IMR-90 (cell line): ENCODE measurements at regions not wholly inside any gene's neighbourhood (a gene's known extent, or its start where the extent isn't known, plus 50 kb on each side); places are given as distances from the start of the nearest gene placed in this dataset.

Experiments used
- ATAC-seq: fragments of 200-7000 bp; cut with Tn5 transposase; 2 replicates; pipeline ENCODE4 v1.9.1; 2020; ENCODE audit warnings: low read depth, mild to moderate bottlenecking, moderate library complexity
- BruUV-seq: library from RNA; stranded (reverse); fragments of 400-500 nt; replicated peaks from 2 replicates; lab custom pipeline; 2021; lab: Mats Ljungman, UMichigan
- CTCF ChIA-PET: fragments of 300-600 bp; formaldehyde crosslinking; extraction: SDS; loops from one replicate; lab custom pipeline; 2021; ENCODE audit warnings: antibody characterized with exemption; lab: Yijun Ruan, JAX
- POLR2A ChIA-PET: fragments of 300-600 bp; sonication (Branson Sonifier 250); formaldehyde crosslinking; loops from one replicate; lab custom pipeline; 2022; ENCODE audit warnings: antibody characterized with exemption; ENCODE audit not compliant: unreplicated experiment; lab: Charles Lee
- DNase-seq: peaks from one replicate; pipeline ENCODE4 v3.0.0; 2013
- H2AFZ ChIP-seq: replicated peaks from 2 replicates; pipeline ENCODE3; 2013; ENCODE audit warnings: low read length, mild to moderate bottlenecking; ENCODE audit not compliant: poor library complexity
- H2AK5ac ChIP-seq: 2 replicates; pipeline ENCODE4 v1.6.1; 2013; ENCODE audit warnings: low read depth, low read length, inconsistent platforms
- H2AK9ac ChIP-seq: replicated peaks from 2 replicates; pipeline ENCODE3; 2013; ENCODE audit warnings: mild to moderate bottlenecking, low read depth, low read length, moderate library complexity; ENCODE audit not compliant: poor library complexity
- H2BK120ac ChIP-seq: 2 replicates; pipeline ENCODE4 v1.6.1; 2013; ENCODE audit warnings: low read depth, low read length, inconsistent platforms
- H2BK15ac ChIP-seq: 3 replicates; pipeline ENCODE4 v1.6.1; 2013; ENCODE audit warnings: low read depth, low read length, inconsistent platforms
- H2BK20ac ChIP-seq: 2 replicates; pipeline ENCODE4 v1.6.1; 2013; ENCODE audit warnings: low read depth, mild to moderate bottlenecking, inconsistent platforms, low read length, moderate library complexity
- H2BK5ac ChIP-seq: 2 replicates; pipeline ENCODE4 v1.6.1; 2013; ENCODE audit warnings: mild to moderate bottlenecking, low read depth, low read length, inconsistent platforms; ENCODE audit not compliant: poor library complexity, severe bottlenecking
- H3K14ac ChIP-seq: replicated peaks from 2 replicates; pipeline ENCODE4 v1.6.1; 2013; ENCODE audit warnings: low read depth, low read length, inconsistent platforms
- H3K18ac ChIP-seq: 2 replicates; pipeline ENCODE4 v1.6.1; 2013; ENCODE audit warnings: low read depth, low read length, control low read depth
- H3K23ac ChIP-seq: 2 replicates; pipeline ENCODE4 v1.6.1; 2013; ENCODE audit warnings: low read depth, low read length, inconsistent platforms
- H3K27ac ChIP-seq: 2 replicates; pipeline ENCODE4 v1.5.1; 2013; ENCODE audit warnings: mild to moderate bottlenecking, control low read depth, low read length; ENCODE audit not compliant: insufficient read depth
- H3K27me3 ChIP-seq: 2 replicates; pipeline ENCODE4 v1.6.1; 2013; ENCODE audit warnings: low read length; ENCODE audit not compliant: control insufficient read depth, insufficient read depth
- H3K36me3 ChIP-seq: 2 replicates; pipeline ENCODE4 v1.6.1; 2013; ENCODE audit warnings: low read length, mixed read lengths; ENCODE audit not compliant: control insufficient read depth, insufficient read depth
- H3K4ac ChIP-seq: 2 replicates; pipeline ENCODE4 v1.6.1; 2013; ENCODE audit warnings: low read depth, low read length, inconsistent platforms
- H3K4me1 ChIP-seq: 2 replicates; pipeline ENCODE4 v1.6.1; 2013; ENCODE audit warnings: low read length, mixed read lengths; ENCODE audit not compliant: control insufficient read depth, insufficient read depth
- H3K4me2 ChIP-seq: 2 replicates; pipeline ENCODE4 v1.6.1; 2013; ENCODE audit warnings: low read depth, mild to moderate bottlenecking, control low read depth, low read length, moderate library complexity
- H3K4me3 ChIP-seq: 2 replicates; pipeline ENCODE4 v1.5.1; 2013; ENCODE audit warnings: low read depth, mild to moderate bottlenecking, control low read depth, low read length, moderate library complexity; ENCODE audit not compliant: insufficient read depth
- H3K56ac ChIP-seq: 2 replicates; pipeline ENCODE4 v1.6.1; 2013; ENCODE audit warnings: low read length, inconsistent platforms; ENCODE audit not compliant: insufficient read depth; ENCODE audit errors: extremely low read depth
- H3K79me1 ChIP-seq, 2 experiments: 2 replicates each; pipeline ENCODE4 v1.6.1; 2013; ENCODE audit warnings: low read length in 2 of 2, inconsistent platforms in 1 of 2, low read depth in 1 of 2
- H3K9ac ChIP-seq: 2 replicates; pipeline ENCODE4 v1.6.1; 2013; ENCODE audit warnings: low read depth, low read length, control low read depth
- H3K9me1 ChIP-seq: 2 replicates; pipeline ENCODE4 v1.6.1; 2013; ENCODE audit warnings: low read length, inconsistent platforms; ENCODE audit not compliant: insufficient read depth
- H3K9me3 ChIP-seq: 2 replicates; pipeline ENCODE4 v1.6.1; 2013; ENCODE audit warnings: low read length; ENCODE audit not compliant: control insufficient read depth, insufficient read depth
- H4K20me1 ChIP-seq: 2 replicates; pipeline ENCODE4 v1.6.1; 2013; ENCODE audit warnings: low read length, inconsistent platforms; ENCODE audit not compliant: insufficient read depth
- H4K5ac ChIP-seq: 2 replicates; pipeline ENCODE4 v1.6.1; 2013; ENCODE audit warnings: mild to moderate bottlenecking, low read depth, low read length, control low read depth
- H4K8ac ChIP-seq, 2 experiments: 2 replicates each; pipeline ENCODE4 v1.6.1; 2013; ENCODE audit warnings: low read depth in 2 of 2, low read length in 2 of 2, control low read depth in 1 of 2, inconsistent platforms in 1 of 2
- H4K91ac ChIP-seq: 2 replicates; pipeline ENCODE4 v1.6.1; 2013; ENCODE audit warnings: low read depth, low read length, inconsistent platforms; ENCODE audit not compliant: insufficient read depth
- BHLHE40 ChIP-seq: fragments of 150-350 bp; IDR thresholded peaks from 2 replicates; pipeline ENCODE4 v1.6.1; 2016; ENCODE audit warnings: mild to moderate bottlenecking, low read depth, low read length
- CEBPB ChIP-seq: IDR thresholded peaks from 2 replicates; pipeline ENCODE4 v1.6.1; 2012; ENCODE audit warnings: low read depth, low read length, improper control_type of control experiment
- CHD1 ChIP-seq: IDR thresholded peaks from 2 replicates; pipeline ENCODE4 v1.6.1; 2012; ENCODE audit warnings: low read depth, low read length, improper control_type of control experiment
- FOS ChIP-seq: fragments of 150-350 bp; IDR thresholded peaks from 2 replicates; pipeline ENCODE4 v1.6.1; 2016; ENCODE audit warnings: low read depth, low read length
- MAFK ChIP-seq: IDR thresholded peaks from 2 replicates; pipeline ENCODE4 v1.6.1; 2012; ENCODE audit warnings: low read depth, low read length, improper control_type of control experiment
- MXI1 ChIP-seq: IDR thresholded peaks from 2 replicates; pipeline ENCODE4 v1.6.1; 2012; ENCODE audit warnings: low read depth, mild to moderate bottlenecking, low read length, moderate library complexity, borderline replicate concordance
- NFE2L2 ChIP-seq: fragments of 150-350 bp; IDR thresholded peaks from 2 replicates; pipeline ENCODE4 v1.6.1; 2016; ENCODE audit warnings: low read depth, mild to moderate bottlenecking, low read length
- POLR2A ChIP-seq: IDR thresholded peaks from 2 replicates; pipeline ENCODE4 v1.6.1; 2012; ENCODE audit warnings: mild to moderate bottlenecking, low read depth, low read length
- RCOR1 ChIP-seq: IDR thresholded peaks from 2 replicates; pipeline ENCODE4 v1.6.1; 2012; ENCODE audit warnings: mild to moderate bottlenecking, low read length, improper control_type of control experiment; ENCODE audit not compliant: insufficient replicate concordance
- SMC3 ChIP-seq: fragments of 150-350 bp; IDR thresholded peaks from 2 replicates; pipeline ENCODE4 v1.6.1; 2016; ENCODE audit warnings: low read depth, mild to moderate bottlenecking, antibody characterized with exemption, low read length, moderate library complexity
- USF2 ChIP-seq: fragments of 150-350 bp; IDR thresholded peaks from 2 replicates; pipeline ENCODE4 v1.6.1; 2017; ENCODE audit warnings: mild to moderate bottlenecking, antibody characterized with exemption, low read length, low read depth
- WGBS, 2 experiments: methylation state at CpG; one replicate each; pipeline versions ENCODE4 v1.1.5 to v1.1.7; 2013; ENCODE audit warnings: missing lambda C conversion rate in 2 of 2; ENCODE audit not compliant: insufficient read length in 1 of 2; ENCODE audit errors: extremely low coverage in 2 of 2; 5-methylcytosine and 5-hydroxymethylcytosine counted together
- dilution Hi-C: fragments of 300-500 bp; cut with HindIII; formaldehyde crosslinking; loops from one replicate; pipeline ENCODE4 v1.14.3; 2018; ENCODE audit warnings: low sequenced_read_pairs; ENCODE audit not compliant: unreplicated experiment
- in situ Hi-C: fragments of 300-500 bp; cut with MboI; formaldehyde crosslinking; loops from 3 replicates; pipeline ENCODE4 v1.14.3; 2019; ENCODE audit warnings: low sequenced_read_pairs, inconsistent platforms, mixed read lengths
- intact Hi-C: fragments of 100-400 bp; cut with micrococcal nuclease; formaldehyde crosslinking; loops from 2 replicates; pipeline ENCODE4 v1.10.0; 2022

- in situ Hi-C loops (no loop called here), dilution Hi-C loops (no loop called here)
- ATAC-seq = no peak
These were observed 77.2 kb upstream of the ARSJ start for GRCh38 chr4:114056599-114056998.

More at GRCh38 chr4:114056599-114056998, 77.2 kb upstream of the ARSJ start:
- Histone ChIP-seq H3K79me1 (no peaks in the 10 kb centered on the region), H3K4ac (no peak overlapping the region), H2BK15ac (no peak overlapping the region), H3K18ac (no peak overlapping the region), H3K9ac (no peak overlapping the region), H3K14ac (no peak overlapping the region), H3K4me1 (no peaks in the 10 kb centered on the region), H2AK9ac (no peak overlapping the region), H3K27ac (no peak overlapping the region), H4K5ac (no peak overlapping the region), H2BK5ac (no peak overlapping the region), H2BK120ac (no peak overlapping the region), H3K9me3 (no peaks in the 10 kb centered on the region; the same call in 1 of the 2 replicates), H4K91ac (no peak overlapping the region), H4K8ac (no peak overlapping the region), H3K56ac (no peak overlapping the region), H2AFZ (no peak overlapping the region), H3K27me3 (no peaks in the 10 kb centered on the region), H3K4me3 (no peak overlapping the region), H2AK5ac (no peak overlapping the region), H3K9me1 (no peaks in the 10 kb centered on the region), H3K23ac (no peak overlapping the region), H4K20me1 (no peaks in the 10 kb centered on the region), H2BK20ac (no peak overlapping the region), H3K36me3 (no peaks in the 10 kb centered on the region), H3K4me2 (no peak overlapping the region)
- WGBS, 2 experiments = 50% methylated on average over 1 of the region's 5 CpGs; no CpG with 5 or more reads in 1 of the 2 experiments
- CTCF ChIA-PET = no interaction called here
- POLR2A ChIA-PET = no interaction called here
- intact Hi-C loops = no loop called here
- no peak for DNase-seq
- no TSS peak for BruUV-seq
- TF ChIP-seq POLR2A = no peak
- TF ChIP-seq MAFK = no peak
- TF ChIP-seq CEBPB = no peak
- no peak for TF ChIP-seq NFE2L2
- TF ChIP-seq BHLHE40 = no peak
- TF ChIP-seq RCOR1 = no peak
- no peak for TF ChIP-seq MXI1
- no peak for TF ChIP-seq FOS
- no peak for TF ChIP-seq USF2
- TF ChIP-seq CHD1 = no peak
- TF ChIP-seq SMC3 = no peak
